Choroid plexus epithelial cell (primary cell): ENCODE measurements at regions not wholly inside any gene's neighbourhood (a gene's known extent, or its start where the extent isn't known, plus 50 kb on each side); places are given as distances from the start of the nearest gene placed in this dataset.
"Not testable (repeated sequence)": the region's sequence is repeated elsewhere in the genome, so short reads cannot be mapped to it uniquely, and the experiment has no call there.

ENCODE experiments used
- DNase-seq: peaks from one replicate; pipeline ENCODE4 v3.0.0-alpha.2; 2010; ENCODE audit warnings: low read depth
- H3K4me3 ChIP-seq: 2 replicates; pipeline ENCODE4 v1.5.1; 2011; ENCODE audit warnings: low read depth, mild to moderate bottlenecking, control low read depth, low read length, moderate library complexity
- TF ChIP-seq, protein P1 (sequence below): conservative IDR thresholded peaks from 2 replicates; pipeline ENCODE4 v1.5.1; 2011; ENCODE audit warnings: low read depth, mild to moderate bottlenecking, control low read depth, inconsistent platforms, low read length, moderate library complexity

GRCh38 chr12:94844452-94844851, 159.0 kb downstream of the NDUFA12 start:
- no peak for DNase-seq
- TF ChIP-seq, protein P1, sequence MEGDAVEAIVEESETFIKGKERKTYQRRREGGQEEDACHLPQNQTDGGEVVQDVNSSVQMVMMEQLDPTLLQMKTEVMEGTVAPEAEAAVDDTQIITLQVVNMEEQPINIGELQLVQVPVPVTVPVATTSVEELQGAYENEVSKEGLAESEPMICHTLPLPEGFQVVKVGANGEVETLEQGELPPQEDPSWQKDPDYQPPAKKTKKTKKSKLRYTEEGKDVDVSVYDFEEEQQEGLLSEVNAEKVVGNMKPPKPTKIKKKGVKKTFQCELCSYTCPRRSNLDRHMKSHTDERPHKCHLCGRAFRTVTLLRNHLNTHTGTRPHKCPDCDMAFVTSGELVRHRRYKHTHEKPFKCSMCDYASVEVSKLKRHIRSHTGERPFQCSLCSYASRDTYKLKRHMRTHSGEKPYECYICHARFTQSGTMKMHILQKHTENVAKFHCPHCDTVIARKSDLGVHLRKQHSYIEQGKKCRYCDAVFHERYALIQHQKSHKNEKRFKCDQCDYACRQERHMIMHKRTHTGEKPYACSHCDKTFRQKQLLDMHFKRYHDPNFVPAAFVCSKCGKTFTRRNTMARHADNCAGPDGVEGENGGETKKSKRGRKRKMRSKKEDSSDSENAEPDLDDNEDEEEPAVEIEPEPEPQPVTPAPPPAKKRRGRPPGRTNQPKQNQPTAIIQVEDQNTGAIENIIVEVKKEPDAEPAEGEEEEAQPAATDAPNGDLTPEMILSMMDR: no peak
- no peak overlapping the region for H3K4me3 ChIP-seq

- H3K4me3 ChIP-seq: no peak overlapping the region
- TF ChIP-seq, protein P1: no peak
- no peak for DNase-seq
Observed at GRCh38 chr12:94841904-94842610, 161.4 kb downstream of the NDUFA12 start.

- DNase-seq: no peak
- H3K4me3 ChIP-seq: no peak overlapping the region
- TF ChIP-seq, protein P1: no peak
Observed at GRCh38 chr12:94841177-94841576, 162.3 kb downstream of the NDUFA12 start.

DNA sequence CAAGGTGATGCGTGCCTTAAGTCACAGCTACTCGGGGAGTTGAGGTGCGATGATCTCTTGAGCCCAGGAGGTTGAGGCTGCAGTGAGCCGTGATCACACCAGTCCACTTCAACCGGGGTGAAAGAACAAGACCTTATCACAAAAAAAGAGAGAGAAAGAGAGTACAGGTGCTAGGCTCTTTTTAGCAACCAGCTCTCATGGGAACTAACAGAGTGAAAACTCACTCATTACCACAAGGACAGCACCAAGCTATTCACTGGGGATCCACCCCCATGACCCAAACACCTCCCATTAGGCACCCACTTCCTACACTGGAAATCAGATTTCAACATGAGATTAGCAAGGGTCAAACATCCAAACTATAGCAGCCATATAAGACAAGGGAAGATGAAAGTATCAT, 164.2 kb downstream of the NDUFA12 start:
- H3K4me3 ChIP-seq: no peak overlapping the region
- DNase-seq: no peak
- TF ChIP-seq, protein P1: no peak

- peak; percentile 74 for DNase-seq
- not testable (repeated sequence) for H3K4me3 ChIP-seq
Observed at GRCh38 chr12:94836952-94837670, 166.4 kb downstream of the NDUFA12 start.

GRCh38 chr12:94834036-94834625, 169.4 kb downstream of the NDUFA12 start:
- TF ChIP-seq, protein P1: no peak
- H3K4me3 ChIP-seq: no peak overlapping the region
- no peak for DNase-seq

DNA sequence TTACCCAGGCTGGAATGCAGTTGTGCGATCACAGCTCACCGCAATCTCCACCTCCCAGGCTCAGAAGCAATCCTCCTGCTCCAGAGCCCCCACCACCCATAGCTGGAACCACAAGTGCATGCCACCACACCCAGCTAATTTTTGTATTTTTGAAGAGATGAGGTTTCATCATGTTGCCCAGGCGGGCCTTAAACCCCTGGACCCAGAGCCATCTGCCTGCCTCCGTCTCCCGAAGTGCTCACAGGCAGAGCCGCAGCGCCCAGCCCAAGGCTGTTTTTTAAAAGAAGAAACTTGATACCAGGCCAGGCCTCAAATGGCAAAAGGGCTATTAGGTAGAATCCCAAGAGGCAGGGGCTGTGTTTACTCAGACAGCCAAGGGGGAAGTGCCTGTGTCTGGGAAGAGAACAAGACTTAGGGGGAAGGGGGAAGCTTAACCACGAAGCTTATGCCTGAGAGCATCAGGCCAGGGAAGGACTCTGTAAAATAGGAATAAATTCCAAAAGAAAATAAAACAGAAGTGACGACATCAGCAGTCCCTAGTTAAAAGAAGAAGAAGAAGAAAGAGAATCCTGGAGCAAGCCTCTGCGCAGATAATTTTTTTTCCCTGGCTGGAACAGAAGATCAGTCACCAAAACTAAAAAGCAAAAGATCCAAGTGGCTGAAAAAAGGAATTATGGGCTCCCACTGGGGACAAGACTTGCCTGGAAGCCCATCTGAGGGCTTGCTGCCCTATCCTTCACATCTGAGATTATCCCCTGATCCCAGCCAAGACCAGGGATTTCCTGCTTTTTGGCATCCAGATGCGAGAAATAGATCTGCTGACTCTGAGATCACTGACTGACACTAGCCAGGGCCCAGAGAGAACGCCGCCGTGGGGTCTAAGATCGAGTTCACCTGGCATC, 170.5 kb downstream of the NDUFA12 start:
- DNase-seq: peak; percentile 81
- no peak overlapping the region for H3K4me3 ChIP-seq
- TF ChIP-seq, protein P1: no peak
